ENCODE measurements at regions not wholly inside any gene's neighbourhood (a gene's known extent, or its start where the extent isn't known, plus 50 kb on each side); places are given as distances from the start of the nearest gene placed in this dataset.

DNA sequence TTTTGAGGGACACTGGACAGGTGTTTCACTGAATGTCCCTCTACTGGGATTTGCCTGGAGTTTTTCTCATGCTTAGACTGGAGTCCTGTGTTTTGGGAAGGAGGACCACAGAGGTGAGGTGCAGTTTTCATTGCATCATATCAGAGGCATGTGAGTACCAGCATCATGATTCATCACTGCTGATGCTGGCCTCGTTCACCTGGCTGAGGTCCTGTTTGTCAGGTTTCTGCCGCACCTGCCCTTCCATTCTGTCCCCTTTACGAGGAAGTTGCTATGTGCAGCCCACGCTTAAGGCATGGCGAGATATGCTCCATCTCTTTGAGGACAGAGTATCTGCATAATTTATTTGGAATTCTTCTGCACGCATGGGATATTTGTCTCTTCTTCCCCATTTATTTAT lies 162.1 kb downstream of the TENT4A start:
- TF ChIP-seq, protein P1, sequence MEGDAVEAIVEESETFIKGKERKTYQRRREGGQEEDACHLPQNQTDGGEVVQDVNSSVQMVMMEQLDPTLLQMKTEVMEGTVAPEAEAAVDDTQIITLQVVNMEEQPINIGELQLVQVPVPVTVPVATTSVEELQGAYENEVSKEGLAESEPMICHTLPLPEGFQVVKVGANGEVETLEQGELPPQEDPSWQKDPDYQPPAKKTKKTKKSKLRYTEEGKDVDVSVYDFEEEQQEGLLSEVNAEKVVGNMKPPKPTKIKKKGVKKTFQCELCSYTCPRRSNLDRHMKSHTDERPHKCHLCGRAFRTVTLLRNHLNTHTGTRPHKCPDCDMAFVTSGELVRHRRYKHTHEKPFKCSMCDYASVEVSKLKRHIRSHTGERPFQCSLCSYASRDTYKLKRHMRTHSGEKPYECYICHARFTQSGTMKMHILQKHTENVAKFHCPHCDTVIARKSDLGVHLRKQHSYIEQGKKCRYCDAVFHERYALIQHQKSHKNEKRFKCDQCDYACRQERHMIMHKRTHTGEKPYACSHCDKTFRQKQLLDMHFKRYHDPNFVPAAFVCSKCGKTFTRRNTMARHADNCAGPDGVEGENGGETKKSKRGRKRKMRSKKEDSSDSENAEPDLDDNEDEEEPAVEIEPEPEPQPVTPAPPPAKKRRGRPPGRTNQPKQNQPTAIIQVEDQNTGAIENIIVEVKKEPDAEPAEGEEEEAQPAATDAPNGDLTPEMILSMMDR (IDR thresholded peaks at IDR 0.05), result no peak
- TF ChIP-seq POLR2AphosphoS5 (IDR thresholded peaks at IDR 0.05; ENCODE audit: low read depth, low read length) (no peak), SIN3A (IDR thresholded peaks at IDR 0.05; ENCODE audit: borderline replicate concordance, insufficient read depth, low read depth, low read length) (no peak), TCF7L2 (IDR thresholded peaks at IDR 0.05; ENCODE audit: low read depth, low read length) (no peak)
- TF ChIP-seq, protein P2, sequence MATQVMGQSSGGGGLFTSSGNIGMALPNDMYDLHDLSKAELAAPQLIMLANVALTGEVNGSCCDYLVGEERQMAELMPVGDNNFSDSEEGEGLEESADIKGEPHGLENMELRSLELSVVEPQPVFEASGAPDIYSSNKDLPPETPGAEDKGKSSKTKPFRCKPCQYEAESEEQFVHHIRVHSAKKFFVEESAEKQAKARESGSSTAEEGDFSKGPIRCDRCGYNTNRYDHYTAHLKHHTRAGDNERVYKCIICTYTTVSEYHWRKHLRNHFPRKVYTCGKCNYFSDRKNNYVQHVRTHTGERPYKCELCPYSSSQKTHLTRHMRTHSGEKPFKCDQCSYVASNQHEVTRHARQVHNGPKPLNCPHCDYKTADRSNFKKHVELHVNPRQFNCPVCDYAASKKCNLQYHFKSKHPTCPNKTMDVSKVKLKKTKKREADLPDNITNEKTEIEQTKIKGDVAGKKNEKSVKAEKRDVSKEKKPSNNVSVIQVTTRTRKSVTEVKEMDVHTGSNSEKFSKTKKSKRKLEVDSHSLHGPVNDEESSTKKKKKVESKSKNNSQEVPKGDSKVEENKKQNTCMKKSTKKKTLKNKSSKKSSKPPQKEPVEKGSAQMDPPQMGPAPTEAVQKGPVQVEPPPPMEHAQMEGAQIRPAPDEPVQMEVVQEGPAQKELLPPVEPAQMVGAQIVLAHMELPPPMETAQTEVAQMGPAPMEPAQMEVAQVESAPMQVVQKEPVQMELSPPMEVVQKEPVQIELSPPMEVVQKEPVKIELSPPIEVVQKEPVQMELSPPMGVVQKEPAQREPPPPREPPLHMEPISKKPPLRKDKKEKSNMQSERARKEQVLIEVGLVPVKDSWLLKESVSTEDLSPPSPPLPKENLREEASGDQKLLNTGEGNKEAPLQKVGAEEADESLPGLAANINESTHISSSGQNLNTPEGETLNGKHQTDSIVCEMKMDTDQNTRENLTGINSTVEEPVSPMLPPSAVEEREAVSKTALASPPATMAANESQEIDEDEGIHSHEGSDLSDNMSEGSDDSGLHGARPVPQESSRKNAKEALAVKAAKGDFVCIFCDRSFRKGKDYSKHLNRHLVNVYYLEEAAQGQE (IDR thresholded peaks at IDR 0.05; ENCODE audit: insufficient read depth in 1 of 2, low read depth in 2 of 2, low read length in 1 of 2), result no peak

All from Panc1 (cell line).